ENCODE measurements at regions not wholly inside any gene's neighbourhood (a gene's known extent, or its start where the extent isn't known, plus 50 kb on each side); places are given as distances from the start of the nearest gene placed in this dataset.

- TF ChIP-seq POLR2A (IDR thresholded peaks at IDR 0.05) (no peak), CTCF (IDR thresholded peaks at IDR 0.05) (no peak)
These were observed 209.0 kb upstream of the RSPO3 start for GRCh38 chr6:126909493-126909892.
